Lower lobe of right lung (tissue), 2 donors: ENCODE measurements at regions not wholly inside any gene's neighbourhood (a gene's known extent, or its start where the extent isn't known, plus 50 kb on each side); places are given as distances from the start of the nearest gene placed in this dataset.

Source experiments
- ATAC-seq, 2 donors: fragments of 200-7000 bp; cut with Tn5 transposase; one replicate each; pipeline ENCODE4 v1.9.1; 2020 to 2022; ENCODE audit warnings: mild to moderate bottlenecking in 2 of 2, moderate library complexity in 2 of 2
- DNase-seq: peaks from one replicate; pipeline ENCODE4 v3.0.0-alpha.2; 2020
- H3K27ac ChIP-seq: fragments of 200-600 bp; one replicate; pipeline ENCODE4 v1.8.0; 2022
- H3K27me3 ChIP-seq: fragments of 200-600 bp; one replicate; pipeline ENCODE4 v1.8.0; 2022; ENCODE audit warnings: low read depth
- H3K36me3 ChIP-seq: fragments of 200-600 bp; one replicate; pipeline ENCODE4 v1.8.0; 2022; ENCODE audit warnings: mild to moderate bottlenecking
- H3K4me1 ChIP-seq: fragments of 200-600 bp; one replicate; pipeline ENCODE4 v1.8.0; 2022
- H3K4me3 ChIP-seq: fragments of 200-600 bp; one replicate; pipeline ENCODE4 v1.8.0; 2022; ENCODE audit warnings: mild to moderate bottlenecking
- H3K9me3 ChIP-seq: fragments of 200-600 bp; one replicate; pipeline ENCODE4 v1.8.0; 2022
- intact Hi-C: fragments of 100-400 bp; cut with DNase I; formaldehyde crosslinking; loops from one replicate; pipeline ENCODE4 v1.11.0; 2022
- TF ChIP-seq, protein P1 (sequence below): fragments of 200-600 bp; IDR thresholded peaks from one replicate; pipeline ENCODE4 v1.8.0; 2022; ENCODE audit warnings: antibody characterized with exemption, mild to moderate bottlenecking
- donor health status: DM: no; HTN: yes; CAD: no; lungs with severe emphysema.

DNA sequence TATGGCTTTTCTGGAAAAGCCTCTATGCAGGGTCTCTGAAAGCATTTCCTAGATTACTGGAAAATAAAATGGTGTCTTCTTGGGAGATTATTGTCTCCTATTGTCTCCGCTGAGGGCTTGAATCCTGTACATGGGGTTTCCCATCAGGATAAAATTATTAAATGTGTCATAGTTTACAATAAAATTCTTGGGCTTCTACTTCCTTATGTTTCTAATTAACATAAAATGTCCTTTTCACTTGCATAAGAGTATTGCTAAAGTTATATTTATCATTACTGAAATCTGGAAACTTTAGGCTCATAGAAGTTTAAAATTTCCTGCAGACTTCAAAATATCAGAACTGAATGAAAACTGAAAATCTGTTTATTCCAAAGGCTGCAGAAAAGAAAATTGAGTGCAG lies 595.5 kb upstream of the AGTR1 start:
- no peak overlapping the region for H3K27ac ChIP-seq
- no peak overlapping the region for H3K4me3 ChIP-seq
- TF ChIP-seq, protein P1, sequence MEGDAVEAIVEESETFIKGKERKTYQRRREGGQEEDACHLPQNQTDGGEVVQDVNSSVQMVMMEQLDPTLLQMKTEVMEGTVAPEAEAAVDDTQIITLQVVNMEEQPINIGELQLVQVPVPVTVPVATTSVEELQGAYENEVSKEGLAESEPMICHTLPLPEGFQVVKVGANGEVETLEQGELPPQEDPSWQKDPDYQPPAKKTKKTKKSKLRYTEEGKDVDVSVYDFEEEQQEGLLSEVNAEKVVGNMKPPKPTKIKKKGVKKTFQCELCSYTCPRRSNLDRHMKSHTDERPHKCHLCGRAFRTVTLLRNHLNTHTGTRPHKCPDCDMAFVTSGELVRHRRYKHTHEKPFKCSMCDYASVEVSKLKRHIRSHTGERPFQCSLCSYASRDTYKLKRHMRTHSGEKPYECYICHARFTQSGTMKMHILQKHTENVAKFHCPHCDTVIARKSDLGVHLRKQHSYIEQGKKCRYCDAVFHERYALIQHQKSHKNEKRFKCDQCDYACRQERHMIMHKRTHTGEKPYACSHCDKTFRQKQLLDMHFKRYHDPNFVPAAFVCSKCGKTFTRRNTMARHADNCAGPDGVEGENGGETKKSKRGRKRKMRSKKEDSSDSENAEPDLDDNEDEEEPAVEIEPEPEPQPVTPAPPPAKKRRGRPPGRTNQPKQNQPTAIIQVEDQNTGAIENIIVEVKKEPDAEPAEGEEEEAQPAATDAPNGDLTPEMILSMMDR = no peak
- ATAC-seq (no peak), DNase-seq (no peak)
- H3K27me3 ChIP-seq = no peaks in the 10 kb centered on the region
- no peaks in the 10 kb centered on the region for H3K36me3 ChIP-seq
- intact Hi-C loops = no loop called here
- H3K9me3 ChIP-seq = no peaks in the 10 kb centered on the region
- H3K4me1 ChIP-seq = no peaks in the 10 kb centered on the region

DNA sequence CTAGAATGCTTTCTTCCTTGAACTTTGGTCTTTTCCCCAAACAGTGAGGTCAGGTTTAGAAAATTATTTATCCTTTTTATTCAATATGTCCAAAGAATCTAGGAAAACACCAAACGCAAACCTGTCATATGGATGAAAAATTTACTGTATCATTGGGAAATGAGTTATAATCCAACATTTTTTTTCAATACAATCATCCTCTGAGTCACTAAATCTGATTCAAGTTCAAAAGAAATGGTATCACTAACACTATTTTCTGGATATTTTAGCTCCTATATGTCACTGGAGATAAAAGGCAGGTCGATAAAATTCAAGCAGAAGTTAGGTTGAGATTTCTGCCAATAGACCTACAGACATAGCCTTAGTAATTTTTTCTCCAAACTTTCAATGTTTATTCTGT lies 591.6 kb upstream of the AGTR1 start:
- ATAC-seq = no peak
- no peak for DNase-seq
- H3K4me1 ChIP-seq = no peaks in the 10 kb centered on the region
- intact Hi-C loops = no loop called here
- H3K27me3 ChIP-seq = no peaks in the 10 kb centered on the region
- TF ChIP-seq, protein P1 = no peak
- no peaks in the 10 kb centered on the region for H3K36me3 ChIP-seq
- H3K4me3 ChIP-seq = no peak overlapping the region
- H3K27ac ChIP-seq = no peak overlapping the region
- no peaks in the 10 kb centered on the region for H3K9me3 ChIP-seq

DNA sequence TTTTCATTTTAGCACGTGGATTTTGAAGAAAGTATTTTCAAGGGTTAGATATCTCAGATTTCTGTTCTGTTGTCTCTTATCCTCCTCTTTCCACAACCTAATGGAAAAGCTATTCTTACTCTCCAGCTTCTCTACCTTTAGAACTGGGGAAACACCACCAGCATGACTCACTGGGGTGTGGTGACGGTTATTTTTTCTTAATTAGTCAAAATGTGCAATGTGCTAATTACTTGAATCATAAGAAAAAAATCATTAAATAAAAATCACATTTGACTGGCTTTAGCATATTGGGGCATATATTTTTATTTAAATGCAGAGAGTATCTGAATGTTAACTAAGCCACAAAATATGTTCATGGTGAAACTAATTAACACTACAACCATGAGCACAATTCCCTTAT lies 570.7 kb upstream of the AGTR1 start:
- H3K9me3 ChIP-seq = no peaks in the 10 kb centered on the region
- intact Hi-C loops = no loop called here
- ATAC-seq (no peak), DNase-seq (no peak)
- no peak overlapping the region for H3K4me3 ChIP-seq
- H3K27me3 ChIP-seq = no peaks in the 10 kb centered on the region
- TF ChIP-seq, protein P1 = no peak
- H3K36me3 ChIP-seq = no peaks in the 10 kb centered on the region
- no peak overlapping the region for H3K27ac ChIP-seq
- H3K4me1 ChIP-seq = no peaks in the 10 kb centered on the region

DNA sequence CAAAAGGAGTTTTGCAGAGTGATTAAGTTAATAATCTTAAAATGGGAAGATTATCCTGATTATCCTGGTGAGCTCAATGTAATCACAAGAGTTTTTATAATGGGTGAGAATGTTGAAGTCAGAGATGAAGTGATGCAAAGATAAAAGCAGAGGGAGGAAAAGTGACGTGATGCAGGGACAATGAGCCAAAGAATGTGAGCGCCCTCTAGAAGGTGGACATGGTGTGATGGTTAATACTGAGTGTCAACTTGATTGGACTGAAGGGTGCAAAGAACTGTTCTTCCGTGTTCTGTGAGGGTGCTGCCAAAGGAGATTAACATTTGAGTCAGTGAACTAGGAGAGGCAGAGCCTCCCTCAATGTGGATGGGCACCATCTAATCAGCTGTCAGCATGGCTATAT lies 569.6 kb upstream of the AGTR1 start:
- intact Hi-C loops = no loop called here
- Histone ChIP-seq H3K4me1 (no peaks in the 10 kb centered on the region), H3K36me3 (no peaks in the 10 kb centered on the region), H3K27me3 (no peaks in the 10 kb centered on the region), H3K4me3 (no peak overlapping the region), H3K27ac (no peak overlapping the region), H3K9me3 (no peaks in the 10 kb centered on the region)
- TF ChIP-seq, protein P1 = no peak
- no peak for DNase-seq
- no peak for ATAC-seq

DNA sequence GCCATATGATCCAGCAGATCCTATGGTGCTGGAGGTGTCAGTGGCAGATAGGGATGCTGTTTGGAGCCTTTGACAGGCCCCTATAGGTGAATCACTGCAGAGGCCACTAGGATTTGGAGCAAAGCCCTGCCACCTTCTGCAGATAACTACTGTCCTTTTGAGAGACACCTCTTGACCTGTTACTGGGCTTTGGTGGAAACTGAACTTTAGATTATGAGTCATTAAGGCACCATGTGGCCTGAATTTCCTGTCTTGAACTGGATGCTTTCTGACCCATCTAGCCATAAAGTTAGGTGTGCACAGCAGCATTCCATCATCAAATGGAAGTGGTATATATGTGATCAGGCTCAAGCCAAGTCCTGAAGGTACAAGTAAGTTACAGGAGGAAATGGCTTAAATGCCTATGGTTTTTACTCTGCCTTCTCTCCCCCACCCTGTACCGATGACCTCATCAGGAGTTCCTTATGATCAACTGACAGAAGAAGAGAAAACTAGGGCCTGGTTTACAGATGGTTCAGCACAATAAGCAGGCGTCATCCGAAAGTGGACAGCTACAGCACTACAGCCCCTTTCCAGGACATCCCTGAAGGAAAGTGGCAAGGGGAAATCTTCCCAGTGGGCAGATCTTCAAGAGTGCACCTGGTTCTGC lies 565.6 kb upstream of the AGTR1 start:
- Histone ChIP-seq H3K36me3 (no peaks in the 10 kb centered on the region), H3K27ac (no peak overlapping the region), H3K9me3 (no peaks in the 10 kb centered on the region), H3K27me3 (no peaks in the 10 kb centered on the region), H3K4me3 (no peak overlapping the region), H3K4me1 (no peaks in the 10 kb centered on the region)
- DNase-seq (no peak), ATAC-seq (no peak)
- intact Hi-C loops = no loop called here
- TF ChIP-seq, protein P1 = no peak
